ENCODE measurements at regions not wholly inside any gene's neighbourhood (a gene's known extent, or its start where the extent isn't known, plus 50 kb on each side); places are given as distances from the start of the nearest gene placed in this dataset.

DNA sequence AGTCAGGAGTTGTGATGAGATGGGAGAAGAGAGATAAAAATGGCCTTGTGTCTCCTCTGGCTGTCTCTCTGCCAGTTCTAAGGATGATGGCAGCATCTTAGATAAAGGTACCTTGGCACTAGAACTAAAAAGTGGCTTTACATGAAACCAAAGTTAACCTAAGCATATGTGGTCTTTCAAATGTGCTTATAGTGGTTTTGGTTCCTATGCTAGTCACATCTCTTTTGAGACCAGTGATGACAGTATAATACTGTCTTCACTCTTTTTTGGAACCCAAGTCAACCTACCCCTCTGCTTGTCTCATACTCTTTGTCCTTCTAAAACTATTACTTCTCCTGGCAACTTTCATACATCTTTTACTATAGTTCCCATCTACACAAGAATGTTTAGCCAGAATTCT, 142.2 kb upstream of the SATB1 start:
- TF ChIP-seq, protein P1, sequence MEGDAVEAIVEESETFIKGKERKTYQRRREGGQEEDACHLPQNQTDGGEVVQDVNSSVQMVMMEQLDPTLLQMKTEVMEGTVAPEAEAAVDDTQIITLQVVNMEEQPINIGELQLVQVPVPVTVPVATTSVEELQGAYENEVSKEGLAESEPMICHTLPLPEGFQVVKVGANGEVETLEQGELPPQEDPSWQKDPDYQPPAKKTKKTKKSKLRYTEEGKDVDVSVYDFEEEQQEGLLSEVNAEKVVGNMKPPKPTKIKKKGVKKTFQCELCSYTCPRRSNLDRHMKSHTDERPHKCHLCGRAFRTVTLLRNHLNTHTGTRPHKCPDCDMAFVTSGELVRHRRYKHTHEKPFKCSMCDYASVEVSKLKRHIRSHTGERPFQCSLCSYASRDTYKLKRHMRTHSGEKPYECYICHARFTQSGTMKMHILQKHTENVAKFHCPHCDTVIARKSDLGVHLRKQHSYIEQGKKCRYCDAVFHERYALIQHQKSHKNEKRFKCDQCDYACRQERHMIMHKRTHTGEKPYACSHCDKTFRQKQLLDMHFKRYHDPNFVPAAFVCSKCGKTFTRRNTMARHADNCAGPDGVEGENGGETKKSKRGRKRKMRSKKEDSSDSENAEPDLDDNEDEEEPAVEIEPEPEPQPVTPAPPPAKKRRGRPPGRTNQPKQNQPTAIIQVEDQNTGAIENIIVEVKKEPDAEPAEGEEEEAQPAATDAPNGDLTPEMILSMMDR (conservative IDR thresholded peaks at IDR 0.05): no peak
- Histone ChIP-seq H2BK20ac (ENCODE audit: low read depth, low read length, poor library complexity, severe bottlenecking) (no peak overlapping the region), H3K9ac (ENCODE audit: extremely low read depth, insufficient read length, low read length) (no peak overlapping the region), H4K91ac (ENCODE audit: insufficient read length, low read depth, low read length) (no peak overlapping the region), H3K4me2 (ENCODE audit: insufficient read depth, insufficient read length, low read length) (no peak overlapping the region), H3K27ac (ENCODE audit: insufficient read length, low read depth, low read length) (no peak overlapping the region), H2AFZ (ENCODE audit: low read length) (no peak overlapping the region), H3K4me1 (ENCODE audit: insufficient read depth, low read length) (no peaks in the 10 kb centered on the region), H3K56ac (ENCODE audit: insufficient read length, low read depth, low read length) (no peak overlapping the region), H2BK120ac (ENCODE audit: low read depth, low read length, poor library complexity, severe bottlenecking) (no peak overlapping the region), H3K4ac (ENCODE audit: low read depth, low read length) (no peak overlapping the region), H2AK5ac (ENCODE audit: insufficient read length, low read length) (no peak overlapping the region), H3K23me2 (ENCODE audit: insufficient read length, low read depth, low read length, poor library complexity, severe bottlenecking) (no peaks in the 10 kb centered on the region), H3K79me2 (ENCODE audit: insufficient read depth, low read length) (no peaks in the 10 kb centered on the region), H4K5ac (ENCODE audit: insufficient read length, low read depth, low read length) (no peak overlapping the region), H3K79me1 (ENCODE audit: insufficient read depth, low read depth, low read length, poor library complexity, severe bottlenecking) (no peaks in the 10 kb centered on the region), H3K27me3 (ENCODE audit: insufficient read depth, low read length) (no peaks in the 10 kb centered on the region), H4K8ac (replicated peaks; ENCODE audit: insufficient read length, low read depth, low read length) (no peak overlapping the region), H2BK12ac (ENCODE audit: insufficient read length, low read depth, low read length) (no peak overlapping the region), H3T11ph (ENCODE audit: low read length) (no peak overlapping the region), H3K18ac (ENCODE audit: insufficient read length, low read depth, low read length) (no peak overlapping the region), H4K20me1 (ENCODE audit: control insufficient read depth, insufficient read depth, insufficient read length) (no peaks in the 10 kb centered on the region), H3K9me3 (ENCODE audit: control insufficient read depth, low read depth, low read length) (no peaks in the 10 kb centered on the region), H3K14ac (ENCODE audit: insufficient read depth, low read length) (no peak overlapping the region), H2BK5ac (ENCODE audit: insufficient read length, low read length) (no peak overlapping the region), H3K23ac (ENCODE audit: insufficient read length, low read depth, low read length) (no peak overlapping the region), H2BK15ac (ENCODE audit: low read depth, low read length) (no peak overlapping the region)
- no peak for DNase-seq
- Mint-ChIP-seq H3K27ac (no peak overlapping the region), H3K4me1 (peaks cover 8 to 11% of the 10 kb centered on the region in 2 experiments; a peak in 3 of 4 replicates), H3K27me3 (ENCODE audit: low read depth) (no peaks in the 10 kb centered on the region), H3K4me3 (no peak overlapping the region), H3K9me3 (no peaks in the 10 kb centered on the region; a peak in 1 of 5 replicates), H3K36me3 (ENCODE audit: insufficient read depth in 1 of 3, low read depth in 3 of 3) (no peaks in the 10 kb centered on the region)
